HEK293 (cell line): ENCODE measurements at regions not wholly inside any gene's neighbourhood (a gene's known extent, or its start where the extent isn't known, plus 50 kb on each side); places are given as distances from the start of the nearest gene placed in this dataset.

Experiments
- CTCF ChIA-PET: fragments of 350-600 bp; formaldehyde crosslinking; extraction: SDS; loops from one replicate; lab custom pipeline; 2021; ENCODE audit warnings: antibody characterized with exemption; lab: Yijun Ruan, JAX
- POLR2A ChIA-PET: fragments of 300-600 bp; formaldehyde crosslinking; extraction: SDS; loops from one replicate; lab custom pipeline; 2020; ENCODE audit warnings: antibody characterized with exemption, inconsistent platforms; lab: Yijun Ruan, JAX
- H3K27ac ChIP-seq: fragments of 200-500 bp; sonication (Bioruptor generic); 2 replicates; pipeline ENCODE4 v1.5.1; 2014; ENCODE audit warnings: low read depth, low read length, control low read depth, inconsistent platforms; ENCODE audit errors: extremely low read depth
- H3K36me3 ChIP-seq, 2 experiments: fragments of 200-500 bp in 1 of 2; sonication (Bioruptor generic) in 1 of 2; 1 replicate in 1 of 2; 2 replicates in 1 of 2; pipeline ENCODE4 v1.5.1; 2014 to 2017; ENCODE audit warnings: inconsistent platforms in 2 of 2, low read length in 2 of 2; ENCODE audit not compliant: control insufficient read depth in 2 of 2, insufficient read depth in 1 of 2
- H3K4me1 ChIP-seq: fragments of 200-500 bp; sonication (Bioruptor generic); 2 replicates; pipeline ENCODE4 v1.5.1; 2014; ENCODE audit warnings: mild to moderate bottlenecking, low read length, inconsistent platforms; ENCODE audit not compliant: control insufficient read depth, insufficient read depth
- H3K4me3 ChIP-seq: 2 replicates; pipeline ENCODE4 v1.5.1; 2011; ENCODE audit warnings: low read depth, mild to moderate bottlenecking, control low read depth, low read length, moderate library complexity
- H3K9me3 ChIP-seq: fragments of 200-500 bp; sonication (Bioruptor generic); 2 replicates; pipeline ENCODE4 v1.5.1; 2014; ENCODE audit warnings: low read depth, low read length, inconsistent platforms; ENCODE audit not compliant: control insufficient read depth, insufficient read depth
- ELK4 ChIP-seq: IDR thresholded peaks from 2 replicates; pipeline ENCODE4 v1.6.1; 2011; ENCODE audit warnings: mild to moderate bottlenecking, low read depth, low read length, borderline replicate concordance
- GLIS2 ChIP-seq: fragments of 450-650 bp; formaldehyde crosslinking; IDR thresholded peaks from 2 replicates; pipeline ENCODE4 v1.5.1; 2016; ENCODE audit warnings: missing biosample characterization, missing genetic modification characterization
- SP2 ChIP-seq: fragments of 450-650 bp; formaldehyde crosslinking; IDR thresholded peaks from 2 replicates; pipeline ENCODE4 v1.5.1; 2016; ENCODE audit warnings: missing biosample characterization, missing genetic modification characterization
- ZBTB20 ChIP-seq: fragments of 450-650 bp; formaldehyde crosslinking; IDR thresholded peaks from 2 replicates; pipeline ENCODE4 v1.5.1; 2016; ENCODE audit warnings: missing biosample characterization, missing genetic modification characterization
- ZBTB26 ChIP-seq: fragments of 450-650 bp; formaldehyde crosslinking; optimal IDR thresholded peaks from 2 replicates; pipeline ENCODE3; 2016; ENCODE audit warnings: missing biosample characterization, mild to moderate bottlenecking, missing genetic modification characterization
- ZBTB8A ChIP-seq: fragments of 450-650 bp; formaldehyde crosslinking; IDR thresholded peaks from 2 replicates; pipeline ENCODE4 v1.5.1; 2016; ENCODE audit warnings: missing biosample characterization, missing genetic modification characterization
- ZFP69B ChIP-seq: fragments of 450-650 bp; formaldehyde crosslinking; IDR thresholded peaks from 2 replicates; pipeline ENCODE4 v1.5.1; 2016; ENCODE audit warnings: missing biosample characterization, missing genetic modification characterization
- ZNF157 ChIP-seq: fragments of 450-650 bp; formaldehyde crosslinking; IDR thresholded peaks from 2 replicates; pipeline ENCODE4 v1.5.1; 2016; ENCODE audit warnings: missing biosample characterization, missing genetic modification characterization
- ZNF473 ChIP-seq: fragments of 450-650 bp; formaldehyde crosslinking; IDR thresholded peaks from 2 replicates; pipeline ENCODE4 v1.5.1; 2017; ENCODE audit warnings: missing biosample characterization, missing genetic modification characterization
- ZNF596 ChIP-seq: fragments of 450-650 bp; IDR thresholded peaks from 2 replicates; pipeline ENCODE4 v1.5.0; 2018; ENCODE audit warnings: missing biosample characterization, mild to moderate bottlenecking, missing genetic modification characterization, moderate library complexity
- ZNF626 ChIP-seq: fragments of 450-650 bp; sonication (Bioruptor Pico); formaldehyde crosslinking; IDR thresholded peaks from 2 replicates; pipeline ENCODE4 v1.5.1; 2018; ENCODE audit warnings: missing biosample characterization, missing genetic modification characterization, inconsistent platforms
- ZNF645 ChIP-seq: fragments of 450-650 bp; formaldehyde crosslinking; IDR thresholded peaks from 2 replicates; pipeline ENCODE4; 2016; ENCODE audit warnings: missing biosample characterization, missing genetic modification characterization
- ZNF660 ChIP-seq: fragments of 450-650 bp; IDR thresholded peaks from 2 replicates; pipeline ENCODE4 v1.5.1; 2018; ENCODE audit warnings: missing biosample characterization, mild to moderate bottlenecking, missing genetic modification characterization
- ZNF777 ChIP-seq: fragments of 450-650 bp; formaldehyde crosslinking; IDR thresholded peaks from 2 replicates; pipeline ENCODE4 v1.5.1; 2017; ENCODE audit warnings: missing biosample characterization, missing genetic modification characterization, borderline replicate concordance
- ZSCAN23 ChIP-seq: fragments of 450-650 bp; formaldehyde crosslinking; IDR thresholded peaks from 2 replicates; pipeline ENCODE4 v1.5.1; 2016; ENCODE audit warnings: missing biosample characterization, missing genetic modification characterization
- ZSCAN4 ChIP-seq: fragments of 450-650 bp; formaldehyde crosslinking; IDR thresholded peaks from 2 replicates; pipeline ENCODE4 v1.5.1; 2017; ENCODE audit warnings: missing biosample characterization, missing genetic modification characterization
- TF ChIP-seq, protein P1 (sequence below): fragments of 450-650 bp; formaldehyde crosslinking; IDR thresholded peaks from 2 replicates; pipeline ENCODE4 v1.5.0; 2017; ENCODE audit warnings: missing biosample characterization, missing genetic modification characterization, borderline replicate concordance
- TF ChIP-seq, protein P2 (sequence below): fragments of 450-650 bp; formaldehyde crosslinking; IDR thresholded peaks from 2 replicates; pipeline ENCODE4 v1.5.1; 2016; ENCODE audit warnings: missing biosample characterization, missing genetic modification characterization

DNA sequence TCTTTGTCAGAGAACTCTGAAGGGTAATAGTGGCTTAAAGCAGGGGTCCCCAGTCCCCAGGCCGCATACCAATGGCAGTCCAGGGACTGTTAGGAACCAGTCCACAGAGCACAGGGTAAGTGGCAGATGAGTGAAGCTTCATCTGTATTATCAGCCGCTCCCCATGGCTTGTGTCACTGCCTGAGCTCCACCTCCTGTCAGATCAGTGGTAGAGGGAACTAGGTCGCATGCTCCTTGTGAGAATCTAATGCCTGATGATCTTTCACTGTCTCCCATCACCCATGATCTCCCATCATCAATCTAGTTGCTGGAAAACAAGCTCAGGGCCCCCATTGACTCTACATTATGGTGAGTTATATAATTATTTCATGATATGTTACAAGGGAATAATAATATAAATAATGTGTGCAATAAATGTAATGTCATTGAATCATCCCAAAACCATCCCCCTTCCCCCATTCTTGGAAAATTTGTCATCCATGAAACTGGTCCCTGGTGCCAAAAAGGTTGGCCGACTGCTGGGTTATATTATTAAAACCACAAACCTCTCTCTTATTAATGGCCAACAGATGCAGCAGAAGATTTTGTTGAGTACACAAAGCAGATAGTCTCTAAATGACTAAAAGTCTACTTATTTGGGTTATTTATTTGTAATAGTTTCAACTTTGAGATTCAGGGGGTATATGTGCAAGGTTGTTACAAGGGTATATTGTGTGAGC lies 782.7 kb downstream of the CDH11 start (continued):
- TF ChIP-seq, protein P1, sequence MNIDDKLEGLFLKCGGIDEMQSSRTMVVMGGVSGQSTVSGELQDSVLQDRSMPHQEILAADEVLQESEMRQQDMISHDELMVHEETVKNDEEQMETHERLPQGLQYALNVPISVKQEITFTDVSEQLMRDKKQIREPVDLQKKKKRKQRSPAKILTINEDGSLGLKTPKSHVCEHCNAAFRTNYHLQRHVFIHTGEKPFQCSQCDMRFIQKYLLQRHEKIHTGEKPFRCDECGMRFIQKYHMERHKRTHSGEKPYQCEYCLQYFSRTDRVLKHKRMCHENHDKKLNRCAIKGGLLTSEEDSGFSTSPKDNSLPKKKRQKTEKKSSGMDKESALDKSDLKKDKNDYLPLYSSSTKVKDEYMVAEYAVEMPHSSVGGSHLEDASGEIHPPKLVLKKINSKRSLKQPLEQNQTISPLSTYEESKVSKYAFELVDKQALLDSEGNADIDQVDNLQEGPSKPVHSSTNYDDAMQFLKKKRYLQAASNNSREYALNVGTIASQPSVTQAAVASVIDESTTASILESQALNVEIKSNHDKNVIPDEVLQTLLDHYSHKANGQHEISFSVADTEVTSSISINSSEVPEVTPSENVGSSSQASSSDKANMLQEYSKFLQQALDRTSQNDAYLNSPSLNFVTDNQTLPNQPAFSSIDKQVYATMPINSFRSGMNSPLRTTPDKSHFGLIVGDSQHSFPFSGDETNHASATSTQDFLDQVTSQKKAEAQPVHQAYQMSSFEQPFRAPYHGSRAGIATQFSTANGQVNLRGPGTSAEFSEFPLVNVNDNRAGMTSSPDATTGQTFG: no peak
- TF ChIP-seq ZNF645 (no peak), ZNF626 (tag by site-specific recombination) (no peak), ZNF473 (tag by site-specific recombination) (no peak), ZNF660 (tag by site-specific recombination) (no peak), ZBTB20 (no peak), GLIS2 (tag by site-specific recombination) (no peak), ZSCAN23 (tag by site-specific recombination) (no peak), ELK4 (no peak)
- TF ChIP-seq, protein P2, sequence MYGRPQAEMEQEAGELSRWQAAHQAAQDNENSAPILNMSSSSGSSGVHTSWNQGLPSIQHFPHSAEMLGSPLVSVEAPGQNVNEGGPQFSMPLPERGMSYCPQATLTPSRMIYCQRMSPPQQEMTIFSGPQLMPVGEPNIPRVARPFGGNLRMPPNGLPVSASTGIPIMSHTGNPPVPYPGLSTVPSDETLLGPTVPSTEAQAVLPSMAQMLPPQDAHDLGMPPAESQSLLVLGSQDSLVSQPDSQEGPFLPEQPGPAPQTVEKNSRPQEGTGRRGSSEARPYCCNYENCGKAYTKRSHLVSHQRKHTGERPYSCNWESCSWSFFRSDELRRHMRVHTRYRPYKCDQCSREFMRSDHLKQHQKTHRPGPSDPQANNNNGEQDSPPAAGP (tag by site-specific recombination): no peak

DNA sequence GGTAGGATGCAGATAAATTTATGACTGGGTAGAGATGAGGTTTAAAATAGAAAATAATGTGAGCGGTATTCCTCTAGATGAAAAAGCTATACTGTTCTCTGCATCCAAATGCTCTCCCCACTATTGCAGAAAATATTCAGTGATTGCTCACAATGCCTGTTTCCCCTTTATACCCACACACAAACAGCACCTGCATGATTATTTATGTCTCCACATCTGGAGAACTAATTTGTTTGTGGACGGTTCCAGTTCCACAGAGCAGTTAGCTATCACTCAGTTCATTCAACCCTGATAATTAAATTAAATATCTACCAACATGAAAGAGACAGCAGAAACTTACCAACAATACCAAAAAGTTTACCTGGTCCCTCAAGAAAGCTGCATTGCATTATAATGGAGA lies 800.0 kb downstream of the CDH11 start:
- H3K36me3 ChIP-seq: no peaks in the 10 kb centered on the region
- CTCF ChIA-PET: no interaction called here
- TF ChIP-seq ZBTB26 (tag by site-specific recombination) (no peak), ZBTB8A (tag by site-specific recombination) (no peak), ZBTB20 (no peak), ZNF777 (tag by site-specific recombination) (no peak), ZNF157 (tag by site-specific recombination) (no peak), ZNF596 (tag by site-specific recombination) (no peak), ZSCAN4 (tag by site-specific recombination) (no peak), SP2 (tag by site-specific recombination) (no peak), ZFP69B (tag by site-specific recombination) (no peak)
- TF ChIP-seq, all 188 proteins: peak for 0
- Histone ChIP-seq H3K4me3 (no peak overlapping the region), H3K9me3 (no peaks in the 10 kb centered on the region), H3K27ac (no peak overlapping the region), H3K4me1 (no peaks in the 10 kb centered on the region)
- POLR2A ChIA-PET: no interaction called here
